Esophagus muscularis mucosa (tissue), 4 donors: ENCODE measurements at regions not wholly inside any gene's neighbourhood (a gene's known extent, or its start where the extent isn't known, plus 50 kb on each side); places are given as distances from the start of the nearest gene placed in this dataset.

Source experiments
- EP300 ChIP-seq: sonication (generic); formaldehyde crosslinking; IDR thresholded peaks from one replicate; pipeline ENCODE4 v1.6.1; 2017; ENCODE audit warnings: antibody characterized with exemption
- POLR2AphosphoS5 ChIP-seq, 2 donors: sonication (generic); formaldehyde crosslinking; IDR thresholded peaks; one replicate each; pipeline ENCODE4 v1.6.1; 2017; ENCODE audit warnings: antibody characterized with exemption in 2 of 2
- TF ChIP-seq, protein P1 (sequence below), 3 experiments: fragments of 200-600 bp in 2 of 3; fragments of 450-650 bp in 1 of 3; sonication (generic) in 2 of 3; IDR thresholded peaks; one replicate each; pipeline ENCODE4 v1.5.1; 2017 to 2019; ENCODE audit warnings: antibody characterized with exemption in 3 of 3, mild to moderate bottlenecking in 2 of 3, moderate library complexity in 1 of 3

DNA sequence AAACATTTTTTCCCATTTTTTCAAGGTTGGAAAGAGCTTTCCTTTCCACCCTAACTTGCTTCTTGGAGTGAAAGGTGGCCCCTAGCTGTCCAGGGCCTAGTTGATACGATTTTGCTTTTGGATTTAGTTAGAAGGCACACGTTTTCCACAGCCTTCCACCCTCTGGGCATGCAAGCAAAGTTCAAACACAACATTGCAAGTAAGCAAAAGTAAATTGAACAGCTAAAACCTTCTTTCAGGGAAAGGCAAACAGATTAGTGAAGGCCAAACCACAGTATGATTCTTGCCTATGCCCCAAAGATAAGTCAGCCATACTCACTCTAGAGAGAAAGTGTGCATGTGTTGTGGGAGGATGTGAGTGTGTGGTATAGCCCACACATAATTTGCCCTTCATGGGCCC lies 273.7 kb upstream of the KLHL29 start:
- no peak for TF ChIP-seq EP300
- TF ChIP-seq, protein P1, sequence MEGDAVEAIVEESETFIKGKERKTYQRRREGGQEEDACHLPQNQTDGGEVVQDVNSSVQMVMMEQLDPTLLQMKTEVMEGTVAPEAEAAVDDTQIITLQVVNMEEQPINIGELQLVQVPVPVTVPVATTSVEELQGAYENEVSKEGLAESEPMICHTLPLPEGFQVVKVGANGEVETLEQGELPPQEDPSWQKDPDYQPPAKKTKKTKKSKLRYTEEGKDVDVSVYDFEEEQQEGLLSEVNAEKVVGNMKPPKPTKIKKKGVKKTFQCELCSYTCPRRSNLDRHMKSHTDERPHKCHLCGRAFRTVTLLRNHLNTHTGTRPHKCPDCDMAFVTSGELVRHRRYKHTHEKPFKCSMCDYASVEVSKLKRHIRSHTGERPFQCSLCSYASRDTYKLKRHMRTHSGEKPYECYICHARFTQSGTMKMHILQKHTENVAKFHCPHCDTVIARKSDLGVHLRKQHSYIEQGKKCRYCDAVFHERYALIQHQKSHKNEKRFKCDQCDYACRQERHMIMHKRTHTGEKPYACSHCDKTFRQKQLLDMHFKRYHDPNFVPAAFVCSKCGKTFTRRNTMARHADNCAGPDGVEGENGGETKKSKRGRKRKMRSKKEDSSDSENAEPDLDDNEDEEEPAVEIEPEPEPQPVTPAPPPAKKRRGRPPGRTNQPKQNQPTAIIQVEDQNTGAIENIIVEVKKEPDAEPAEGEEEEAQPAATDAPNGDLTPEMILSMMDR (IDR thresholded peaks at IDR 0.05) = no peak
- TF ChIP-seq POLR2AphosphoS5 (IDR thresholded peaks at IDR 0.05) = no peak
